ENCODE measurements at regions not wholly inside any gene's neighbourhood (a gene's known extent, or its start where the extent isn't known, plus 50 kb on each side); places are given as distances from the start of the nearest gene placed in this dataset.
"Not testable (repeated sequence)": the region's sequence is repeated elsewhere in the genome, so short reads cannot be mapped to it uniquely, and the experiment has no call there.

DNA sequence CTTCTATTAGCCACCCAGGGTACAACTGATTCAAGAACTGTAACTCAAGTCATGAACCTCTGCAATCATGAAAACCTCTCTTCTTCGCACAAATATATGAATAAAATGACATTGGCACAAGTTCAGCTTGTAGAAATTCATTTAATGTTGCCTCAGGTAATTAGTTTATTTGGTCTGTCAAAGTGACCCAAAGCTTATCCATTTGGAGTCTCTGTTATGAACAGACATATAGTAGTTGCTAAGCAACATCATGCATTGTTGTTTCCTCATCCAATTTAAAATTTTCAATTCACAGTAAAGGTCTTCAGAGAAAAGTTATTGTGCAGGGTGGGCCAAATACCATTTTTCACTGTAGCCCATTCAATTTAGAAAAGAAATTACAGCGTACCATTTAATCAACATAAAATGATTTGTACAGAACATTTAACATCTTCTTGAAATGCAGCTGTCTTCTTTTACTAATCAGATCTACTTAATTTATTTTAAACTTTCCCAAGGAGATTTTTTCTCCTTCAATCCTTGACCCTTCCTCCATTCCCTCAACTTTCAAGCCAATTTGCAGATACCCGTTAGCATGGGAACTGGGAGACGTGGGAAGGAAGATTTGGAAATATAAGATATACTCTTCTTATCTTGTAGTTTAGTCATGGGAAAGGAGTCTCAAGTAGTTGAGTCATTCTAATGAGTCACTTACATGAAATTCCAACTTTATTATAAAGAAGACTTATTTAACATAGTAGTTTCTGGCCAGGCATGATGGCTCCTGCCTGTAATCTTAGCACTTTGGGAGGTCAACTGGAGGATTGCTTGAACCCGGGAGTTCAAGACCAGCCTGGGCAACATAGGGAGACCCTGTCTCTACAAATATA, 231.3 kb downstream of the ATPSCKMT start:
- DNase-seq (ENCODE audit: low read depth in 4 of 4, low spot score in 3 of 4), result no peak

DNA sequence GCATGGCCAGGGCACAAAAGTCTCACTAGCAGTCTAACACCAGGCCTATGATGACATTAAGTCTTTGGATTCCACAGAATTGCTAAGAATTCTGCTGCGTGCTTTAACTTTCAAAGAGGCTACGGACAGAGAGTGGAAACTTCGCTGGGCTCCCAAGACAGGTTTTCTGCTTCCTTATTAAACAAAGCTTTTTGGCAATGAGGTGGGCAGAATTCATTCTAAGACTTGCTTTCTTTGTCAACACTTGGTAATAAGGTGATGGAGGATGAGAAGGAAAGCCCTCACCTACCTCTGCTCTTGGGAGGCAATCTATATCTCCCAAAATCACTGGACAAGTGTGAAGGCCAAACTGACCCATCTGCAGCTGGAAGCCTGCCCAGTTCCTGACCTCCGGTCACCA, 231.9 kb downstream of the ATPSCKMT start:
- DNase-seq (ENCODE audit: low read depth in 4 of 4, low spot score in 3 of 4), result no peak

DNA sequence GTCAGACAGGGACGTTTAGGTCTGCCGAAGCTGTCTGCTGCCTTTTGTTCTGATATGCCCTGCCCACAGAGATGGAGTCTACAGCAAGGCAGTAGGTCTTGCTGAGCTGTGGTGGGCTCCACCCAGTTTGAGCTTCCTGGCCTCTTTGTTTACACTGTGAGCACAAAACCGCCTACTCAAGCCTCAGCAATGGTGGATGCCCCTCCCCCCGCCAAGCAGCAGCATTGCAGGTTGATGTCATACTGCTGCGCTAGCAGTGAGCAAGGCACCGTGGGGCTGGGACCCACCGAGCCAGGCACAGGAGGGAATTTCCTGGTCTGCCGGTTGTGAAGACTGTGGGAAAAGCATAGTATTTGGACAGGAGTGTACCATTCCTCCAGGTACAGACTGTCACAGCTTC, 233.1 kb downstream of the ATPSCKMT start:
- not testable (repeated sequence) for DNase-seq (ENCODE audit: low read depth in 4 of 4, low spot score in 3 of 4)

DNA sequence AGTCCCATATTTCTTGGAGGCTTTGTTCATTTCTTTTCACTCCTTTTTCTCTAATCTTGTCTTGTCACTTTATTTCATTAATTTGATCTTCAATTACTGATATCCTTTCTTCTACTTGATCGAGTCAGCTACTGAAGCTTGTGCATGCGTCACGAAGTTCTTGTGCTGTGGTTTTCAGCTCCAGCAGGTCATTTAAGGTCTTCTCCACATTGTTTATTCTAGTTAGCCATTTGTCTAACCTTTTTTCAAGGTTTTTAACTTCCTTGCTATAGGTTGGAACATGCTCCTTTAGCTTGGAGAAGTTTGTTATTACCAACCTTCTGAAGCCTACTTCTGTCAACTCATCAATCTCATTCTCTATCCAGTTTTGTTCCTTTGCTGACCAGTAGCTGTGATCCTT, 234.0 kb downstream of the ATPSCKMT start:
- DNase-seq (ENCODE audit: low read depth in 4 of 4, low spot score in 3 of 4), result not testable (repeated sequence)

DNA sequence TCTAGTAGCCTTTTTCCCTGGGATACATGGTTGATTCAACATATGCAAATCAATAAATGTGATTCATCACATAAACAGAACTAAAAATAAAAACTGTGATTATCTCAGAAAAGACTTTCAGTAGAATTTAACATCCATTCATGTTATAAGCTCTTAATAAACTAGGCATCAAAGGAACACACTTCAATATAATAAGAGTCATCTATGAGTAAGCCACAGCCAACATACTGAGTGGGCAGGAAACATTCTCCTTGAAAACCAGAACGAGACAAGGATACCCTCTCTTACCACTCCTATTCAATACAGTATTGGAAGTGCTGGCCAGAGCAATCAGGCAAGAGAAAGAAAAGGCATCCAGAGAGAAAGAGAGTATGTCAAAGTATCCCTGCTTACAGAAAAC, 239.9 kb downstream of the ATPSCKMT start:
- no peak for DNase-seq (ENCODE audit: low read depth in 4 of 4, low spot score in 3 of 4)

DNA sequence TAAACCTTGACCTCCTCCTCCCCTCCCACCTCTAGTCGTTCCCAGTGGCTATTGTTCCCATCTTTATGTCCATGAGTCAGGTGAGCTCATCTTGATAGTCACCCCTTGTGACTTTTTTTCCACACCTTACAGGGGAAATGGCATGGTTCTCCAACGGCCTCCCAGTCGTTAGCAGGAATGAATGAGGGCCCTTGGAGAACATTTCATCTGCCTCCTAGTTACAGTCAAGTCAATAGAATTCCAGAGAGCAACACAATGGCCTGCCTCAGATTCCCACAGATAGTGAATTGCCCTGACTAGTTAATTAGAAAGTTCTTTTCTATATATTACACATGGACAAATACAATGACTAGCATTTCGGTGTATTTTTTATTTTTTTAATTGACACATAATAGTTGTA, 262.6 kb downstream of the ATPSCKMT start:
- DNase-seq (ENCODE audit: low read depth in 4 of 4, low spot score in 3 of 4), result no peak

DNA sequence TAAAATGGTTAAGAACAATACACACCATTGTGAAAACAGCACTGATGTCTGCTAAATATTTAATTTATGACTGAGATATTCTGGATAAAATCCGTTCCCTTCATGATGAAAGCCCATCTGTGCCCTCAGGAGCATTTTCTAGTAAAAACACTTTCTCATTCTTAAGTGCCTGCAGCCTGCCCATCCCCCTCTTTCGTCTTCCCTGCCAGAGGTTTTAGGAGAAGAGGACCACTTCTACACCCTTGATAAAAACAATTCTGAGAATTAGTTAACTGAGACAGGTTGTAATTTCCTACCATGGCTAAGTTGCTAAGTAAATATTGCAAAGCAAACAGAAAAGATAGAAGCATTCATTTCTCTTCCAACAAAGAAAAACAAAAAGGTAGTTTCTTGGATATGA, 272.6 kb downstream of the ATPSCKMT start:
- no peak for DNase-seq (ENCODE audit: low read depth in 4 of 4, low spot score in 3 of 4)

DNA sequence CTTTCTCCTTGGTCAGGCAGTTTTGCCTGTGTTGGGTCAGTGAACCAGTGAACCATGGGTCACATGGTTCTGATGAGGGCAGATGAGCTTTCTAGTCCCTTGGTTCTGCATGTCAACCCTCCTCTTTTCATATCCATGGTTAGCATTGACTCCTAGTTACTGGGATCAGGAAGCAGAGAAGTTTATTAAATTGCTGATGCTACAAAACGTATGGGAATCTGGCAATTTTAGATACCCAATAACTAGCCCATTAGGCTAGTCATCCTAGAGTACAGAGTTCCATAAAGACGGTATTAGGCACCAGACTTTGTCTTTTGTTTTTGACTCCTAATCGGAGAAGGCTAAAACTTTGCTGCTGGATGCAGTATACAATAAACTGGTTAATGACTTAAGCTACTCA, 273.1 kb downstream of the ATPSCKMT start:
- no peak for DNase-seq (ENCODE audit: low read depth in 4 of 4, low spot score in 3 of 4)

DNA sequence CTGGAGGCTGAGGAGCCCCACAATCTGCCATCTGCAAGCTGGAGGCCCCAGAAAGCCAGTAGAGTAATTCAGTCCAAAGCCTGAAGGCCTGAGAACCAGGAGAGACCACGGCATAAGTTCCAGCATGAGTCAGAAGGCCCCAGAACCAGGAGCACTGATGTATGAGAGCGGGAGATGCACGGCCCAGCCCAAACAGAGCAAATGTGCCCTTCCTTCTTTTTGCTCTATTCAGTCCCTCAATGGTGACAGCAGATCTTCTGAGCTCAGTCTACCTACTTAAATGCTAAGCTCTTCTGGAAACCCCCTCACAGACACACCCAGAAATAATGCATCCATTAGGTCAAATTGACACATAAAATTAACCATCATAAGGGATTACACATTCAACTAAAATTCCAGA, 277.6 kb downstream of the ATPSCKMT start:
- DNase-seq (ENCODE audit: low read depth in 4 of 4, low spot score in 3 of 4), result no peak

DNA sequence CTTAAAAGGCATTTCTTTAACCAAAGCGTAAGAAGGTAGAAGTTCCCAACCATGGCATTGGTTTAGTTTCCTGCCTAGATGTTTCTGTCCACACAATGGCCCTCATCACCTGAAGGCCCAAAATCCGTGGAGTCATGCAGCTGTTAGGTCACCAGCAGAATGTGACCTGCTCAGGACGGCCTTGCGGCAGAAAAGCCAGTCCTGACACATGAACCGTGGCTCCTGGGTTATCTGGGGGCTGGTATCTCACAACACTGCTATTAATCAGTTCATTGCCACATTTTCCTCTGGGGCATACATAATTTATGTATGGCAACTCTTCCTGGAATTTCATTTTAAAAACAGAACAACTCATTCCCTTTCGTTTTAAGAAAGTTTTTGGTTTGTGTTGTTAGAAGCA, 278.4 kb downstream of the ATPSCKMT start:
- DNase-seq (ENCODE audit: low read depth in 4 of 4, low spot score in 3 of 4), result no peak

DNA sequence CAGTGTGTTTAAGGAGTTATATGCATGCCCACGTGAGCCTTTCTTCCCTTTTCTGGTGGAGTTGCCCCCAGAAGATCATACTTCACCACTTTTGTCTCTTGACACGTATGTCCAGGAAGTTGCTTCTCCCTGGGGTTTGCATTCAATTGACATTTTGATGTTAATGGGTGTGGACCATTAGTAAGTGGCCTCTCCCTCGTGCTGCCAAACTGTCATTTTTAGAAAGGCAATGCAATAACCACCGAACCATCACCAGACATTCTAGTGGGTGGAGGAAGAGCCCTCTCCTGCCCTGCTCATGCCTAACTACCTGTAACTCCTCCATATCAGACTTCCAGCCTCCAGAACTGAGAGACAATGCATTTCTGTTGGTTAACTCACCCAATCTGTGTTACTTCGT, 290.8 kb downstream of the ATPSCKMT start:
- DNase-seq (ENCODE audit: low read depth in 4 of 4, low spot score in 3 of 4), result no peak

DNA sequence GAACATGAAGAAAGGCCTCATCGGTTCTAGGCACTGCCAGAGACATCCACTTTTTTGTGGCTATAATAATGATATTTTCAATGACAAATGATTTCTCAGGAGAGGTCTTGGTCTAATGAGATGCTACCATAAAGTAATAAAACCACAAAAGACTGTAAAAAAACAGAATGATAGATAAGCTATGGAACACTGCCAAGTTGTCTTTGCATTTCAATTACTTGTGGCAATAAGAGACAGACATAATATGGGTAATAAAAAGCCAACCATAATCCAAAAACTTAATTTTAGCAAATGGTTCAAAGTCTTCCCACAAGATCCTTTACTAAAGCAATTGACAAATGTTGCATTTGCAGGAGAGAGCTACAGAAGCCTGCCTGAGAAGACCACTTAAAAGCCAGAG, 292.5 kb downstream of the ATPSCKMT start:
- DNase-seq (ENCODE audit: low read depth in 4 of 4, low spot score in 3 of 4), result no peak

DNA sequence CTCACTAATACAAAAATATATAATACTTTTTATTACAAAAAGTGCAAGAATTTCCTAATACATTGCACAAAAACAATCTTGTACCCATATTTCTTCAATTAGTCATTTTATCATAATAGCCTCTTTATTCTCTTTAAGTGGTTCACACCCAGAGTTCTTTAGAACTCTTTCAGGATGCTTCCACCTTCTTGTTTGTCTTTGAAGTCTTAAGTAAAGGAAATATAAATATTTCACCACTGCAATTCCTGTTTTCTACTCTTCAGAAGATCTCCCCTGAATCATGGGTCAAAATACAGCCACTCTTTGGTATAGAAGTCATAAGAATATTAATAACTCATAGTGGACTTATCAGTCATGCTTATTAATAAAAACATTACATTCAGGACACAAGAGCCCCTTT, 293.0 kb downstream of the ATPSCKMT start:
- DNase-seq (ENCODE audit: low read depth in 4 of 4, low spot score in 3 of 4), result no peak

DNA sequence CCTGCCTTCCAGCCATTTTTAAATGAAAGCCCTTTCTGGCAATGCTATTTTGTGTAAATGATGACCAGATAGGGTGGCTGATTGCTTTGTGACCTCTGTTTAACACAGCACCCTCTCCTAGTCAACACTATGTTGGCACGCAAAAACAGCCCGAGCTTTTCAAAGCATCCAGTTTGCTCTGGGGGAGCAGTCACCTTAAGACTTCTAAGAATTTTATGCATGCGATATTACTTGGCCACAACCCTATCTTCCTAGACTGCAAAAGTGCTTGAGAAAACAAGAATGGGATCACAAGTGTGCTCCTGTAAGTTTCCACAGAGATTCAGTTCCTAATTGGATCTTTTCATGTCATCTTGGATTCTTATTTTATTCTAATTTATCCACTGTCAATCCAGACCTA, 294.1 kb downstream of the ATPSCKMT start:
- DNase-seq (ENCODE audit: low read depth in 4 of 4, low spot score in 3 of 4), result no peak

DNA sequence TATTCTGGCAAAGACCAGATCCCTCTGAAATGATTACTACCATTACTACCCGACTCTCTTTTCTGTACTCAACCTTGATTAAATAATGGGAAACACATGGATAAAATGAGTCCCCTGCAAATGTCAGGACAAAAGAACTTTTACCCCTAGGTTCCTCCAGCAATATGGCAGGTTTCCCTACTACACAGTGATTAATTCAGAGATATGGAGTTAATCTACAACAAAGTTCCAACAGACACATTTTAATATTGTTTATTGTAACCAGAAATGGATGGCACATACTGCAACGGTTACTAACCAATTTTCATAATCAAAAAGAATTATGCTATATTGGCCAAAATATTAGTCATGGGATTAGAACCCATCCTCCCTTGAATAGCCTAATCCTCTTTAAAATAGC, 294.8 kb downstream of the ATPSCKMT start:
- no peak for DNase-seq (ENCODE audit: low read depth in 4 of 4, low spot score in 3 of 4)

DNA sequence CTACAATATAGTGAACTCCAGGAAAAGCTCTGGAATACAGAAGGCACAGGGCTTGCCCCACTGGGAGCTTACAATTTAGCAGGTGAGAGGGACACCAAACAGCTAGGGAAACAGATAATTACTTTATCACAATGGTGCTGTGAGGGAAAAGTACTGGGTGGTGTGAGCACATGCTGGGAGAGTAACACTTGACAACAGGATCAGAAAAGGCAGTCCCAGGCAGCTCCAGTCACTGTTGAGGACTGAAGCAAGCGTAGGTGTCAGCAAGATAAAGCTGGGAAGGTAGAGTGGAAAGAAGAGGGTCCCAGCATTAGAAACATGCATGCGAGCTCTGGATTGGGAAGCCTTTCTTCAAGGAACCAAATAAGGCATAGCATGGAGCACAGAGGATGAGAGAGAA, 296.0 kb downstream of the ATPSCKMT start:
- DNase-seq (ENCODE audit: low read depth in 4 of 4, low spot score in 3 of 4), result no peak

DNA sequence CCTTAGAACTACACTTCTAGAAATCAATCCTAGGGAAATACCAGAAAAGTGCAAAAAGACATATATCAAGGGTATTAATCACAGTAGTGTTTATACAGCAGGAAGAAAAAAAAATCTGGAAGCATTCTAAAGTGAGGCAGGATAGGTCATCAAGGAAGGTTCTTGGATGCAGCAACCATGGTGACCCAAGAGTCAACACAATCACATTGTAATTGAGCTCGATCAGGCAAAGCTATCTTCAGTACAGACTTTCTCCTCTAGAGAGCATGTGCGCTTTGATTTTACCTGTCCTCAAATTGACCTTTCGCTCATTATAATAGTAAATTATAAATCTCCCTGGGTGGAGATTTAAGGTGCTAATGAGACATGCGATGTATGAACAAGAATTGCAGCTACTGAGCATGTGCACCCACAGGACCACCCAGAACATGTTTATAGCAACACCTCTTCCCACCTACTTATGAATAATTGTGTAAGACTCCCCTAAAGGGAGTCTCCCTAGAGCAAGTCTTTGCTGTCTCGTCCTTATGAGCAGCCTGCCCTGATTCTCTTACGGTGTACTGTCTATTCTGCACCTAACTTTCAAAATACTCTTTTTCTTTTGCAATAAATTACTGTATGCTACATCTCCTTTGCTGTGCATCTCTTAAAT, 297.7 kb downstream of the ATPSCKMT start:
- DNase-seq (ENCODE audit: low read depth in 4 of 4, low spot score in 3 of 4), result no peak

DNA sequence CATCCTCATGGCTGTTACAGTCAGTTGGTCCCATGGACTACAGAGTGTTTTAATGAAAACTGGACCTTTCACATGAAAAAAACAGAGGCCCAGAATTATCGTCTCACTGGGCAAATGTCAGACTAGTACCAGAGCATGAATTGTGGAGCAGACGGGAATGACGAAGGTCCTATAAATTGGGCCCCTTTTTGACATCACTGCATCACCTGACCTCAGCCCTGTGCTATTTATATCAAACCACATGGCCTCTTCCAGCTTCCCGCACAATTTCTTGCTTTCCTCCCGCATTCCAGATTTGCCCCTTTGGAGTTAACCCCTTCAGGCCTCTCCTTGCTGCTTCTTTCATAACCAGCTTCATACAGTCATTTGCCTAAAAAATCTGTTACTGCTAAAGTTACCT, 301.7 kb downstream of the ATPSCKMT start:
- no peak for DNase-seq (ENCODE audit: low read depth in 4 of 4, low spot score in 3 of 4)

DNA sequence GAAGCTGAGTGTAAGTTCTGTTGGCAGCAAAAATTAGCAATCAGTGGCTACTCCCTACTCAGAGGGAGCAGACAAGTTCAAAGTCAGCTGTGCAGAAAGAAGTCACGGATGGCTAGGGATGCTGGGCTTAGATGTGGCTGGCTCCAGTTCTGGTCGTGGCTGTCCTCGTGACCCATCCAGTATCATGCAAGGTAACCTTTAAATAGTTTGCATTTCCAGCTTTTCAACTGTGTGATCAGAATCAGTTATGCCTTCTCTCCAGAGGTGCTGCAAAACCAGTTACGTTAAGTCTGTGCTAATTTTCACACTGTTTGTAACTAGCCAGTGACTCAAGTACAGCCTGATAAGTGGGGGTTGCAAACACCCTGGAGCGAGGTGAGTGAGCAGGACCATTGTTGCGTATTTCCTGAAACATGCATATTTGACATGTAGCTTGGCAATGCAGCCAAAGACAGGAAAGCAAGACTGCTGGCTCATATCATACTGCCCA, 302.4 kb downstream of the ATPSCKMT start:
- no peak for DNase-seq (ENCODE audit: low read depth in 4 of 4, low spot score in 3 of 4)

DNA sequence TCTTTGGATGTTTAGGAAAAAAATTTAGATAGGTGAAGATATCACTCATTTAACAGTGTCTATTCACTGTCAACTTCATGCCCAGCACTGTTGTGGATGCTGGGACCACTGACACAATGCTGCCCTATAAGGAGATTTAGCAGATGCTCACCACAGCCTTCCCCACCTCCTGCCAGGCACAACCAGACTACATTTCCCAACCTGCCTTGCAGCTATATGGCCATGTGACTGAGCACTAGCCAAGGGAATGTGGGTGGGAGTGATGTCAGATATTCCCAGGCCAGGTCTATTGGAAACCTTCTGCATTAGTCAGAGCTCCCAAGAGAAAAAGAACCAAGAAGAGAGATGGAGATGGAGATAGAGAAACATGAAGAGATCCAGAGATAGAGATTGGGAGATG, 302.6 kb upstream of the TAS2R1 start:
- no peak for DNase-seq (ENCODE audit: low read depth in 4 of 4, low spot score in 3 of 4)

DNA sequence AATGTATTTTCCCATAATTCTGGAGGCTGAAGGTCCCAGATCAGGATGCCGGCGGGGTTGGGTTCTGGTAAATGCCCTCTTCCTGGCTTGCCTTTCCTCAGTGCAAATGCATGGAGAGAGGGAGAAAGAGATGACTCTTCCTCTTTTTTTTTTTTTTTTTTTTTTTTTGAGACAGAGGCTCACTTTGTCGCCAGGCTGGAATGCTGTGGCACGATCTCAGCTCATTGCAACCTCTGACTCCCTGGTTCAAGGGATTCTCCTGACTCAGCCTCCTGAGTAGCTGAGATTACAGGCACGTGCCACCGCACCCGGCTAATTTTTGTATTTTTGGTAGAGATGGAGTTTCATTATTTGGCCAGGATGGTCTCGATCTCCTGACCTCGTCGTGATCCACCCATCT, 300.0 kb upstream of the TAS2R1 start:
- no peak for DNase-seq (ENCODE audit: low read depth in 4 of 4, low spot score in 3 of 4)

DNA sequence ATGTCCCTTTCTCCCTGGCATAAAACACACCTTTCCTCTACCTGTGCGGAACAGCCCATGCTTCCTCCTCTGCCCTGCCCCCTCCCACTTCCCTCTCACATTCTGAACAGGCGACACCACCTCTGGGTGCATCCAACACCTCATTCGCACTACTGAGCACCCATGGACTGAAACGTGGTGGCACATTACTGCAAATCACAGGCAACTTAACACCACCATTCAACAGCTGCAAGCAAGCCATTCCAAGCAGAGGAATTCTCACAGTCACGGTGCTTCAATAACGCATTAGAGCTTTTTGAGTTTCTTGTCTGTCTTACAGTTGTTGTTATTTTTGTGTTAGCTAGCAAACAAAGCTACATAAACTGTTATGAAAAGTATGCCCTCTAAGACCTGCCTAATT, 298.2 kb upstream of the TAS2R1 start:
- no peak for DNase-seq (ENCODE audit: low read depth in 4 of 4, low spot score in 3 of 4)

Data from left renal pelvis (tissue), 4 donors.